HG03432 (cell line): ENCODE measurements at regions not wholly inside any gene's neighbourhood (a gene's known extent, or its start where the extent isn't known, plus 50 kb on each side); places are given as distances from the start of the nearest gene placed in this dataset.
"Not testable (repeated sequence)": the region's sequence is repeated elsewhere in the genome, so short reads cannot be mapped to it uniquely, and the experiment has no call there.

Experiments
- ATAC-seq: cut with Tn5 transposase; IDR thresholded peaks from one replicate; pipeline ENCODE4 v1.9.1; 2021; ENCODE audit warnings: mild to moderate bottlenecking, moderate library complexity; ENCODE audit not compliant: unreplicated experiment

GRCh38 chr17:52653014-52653413 is 494.5 kb upstream of the CA10 start:
- ATAC-seq = no peak

- no peak for ATAC-seq
These were observed 490.5 kb upstream of the CA10 start for GRCh38 chr17:52648995-52649394.

GRCh38 chr17:52647411-52647810 is 488.9 kb upstream of the CA10 start:
- ATAC-seq = no peak

GRCh38 chr17:52636443-52636842 is 477.9 kb upstream of the CA10 start:
- no peak for ATAC-seq

- ATAC-seq = no peak
These were observed 448.1 kb upstream of the CA10 start for GRCh38 chr17:52606590-52606989.

- ATAC-seq = no peak
These were observed 447.6 kb upstream of the CA10 start for GRCh38 chr17:52606098-52606497.

- ATAC-seq = no peak
These were observed 445.6 kb upstream of the CA10 start for GRCh38 chr17:52604105-52604504.

GRCh38 chr17:52597452-52598215 is 439.1 kb upstream of the CA10 start:
- not testable (repeated sequence) for ATAC-seq

- ATAC-seq = no peak
These were observed 436.0 kb upstream of the CA10 start for GRCh38 chr17:52594516-52594915.

GRCh38 chr17:52546990-52547389 is 388.5 kb upstream of the CA10 start:
- no peak for ATAC-seq

GRCh38 chr17:52546493-52546892 is 388.0 kb upstream of the CA10 start:
- ATAC-seq = no peak

- no peak for ATAC-seq
These were observed 378.9 kb upstream of the CA10 start for GRCh38 chr17:52537421-52537820.

GRCh38 chr17:52536489-52536888 is 378.0 kb upstream of the CA10 start:
- no peak for ATAC-seq

GRCh38 chr17:52532373-52532772 is 373.9 kb upstream of the CA10 start:
- no peak for ATAC-seq

GRCh38 chr17:52524096-52524637 is 365.7 kb upstream of the CA10 start:
- no peak for ATAC-seq

GRCh38 chr17:52517176-52517575 is 358.7 kb upstream of the CA10 start:
- no peak for ATAC-seq

GRCh38 chr17:52515927-52516326 is 357.4 kb upstream of the CA10 start:
- no peak for ATAC-seq

- no peak for ATAC-seq
These were observed 347.1 kb upstream of the CA10 start for GRCh38 chr17:52505601-52506000.

- ATAC-seq = no peak
These were observed 345.6 kb upstream of the CA10 start for GRCh38 chr17:52504081-52504480.

- ATAC-seq = no peak
These were observed 337.1 kb upstream of the CA10 start for GRCh38 chr17:52495646-52496045.

- no peak for ATAC-seq
These were observed 323.8 kb upstream of the CA10 start for GRCh38 chr17:52482271-52482670.

GRCh38 chr17:52477824-52478699 is 319.5 kb upstream of the CA10 start:
- ATAC-seq = no peak
